Motor neuron (in vitro differentiated cells): ENCODE measurements at regions not wholly inside any gene's neighbourhood (a gene's known extent, or its start where the extent isn't known, plus 50 kb on each side); places are given as distances from the start of the nearest gene placed in this dataset.
"Not testable (repeated sequence)": the region's sequence is repeated elsewhere in the genome, so short reads cannot be mapped to it uniquely, and the experiment has no call there.

ENCODE experiments used
- ATAC-seq, 8 experiments: fragments of 200-7000 bp; cut with Tn5 transposase; replicated peaks in 6 of 8; 2 replicates each; pipeline ENCODE4 v1.8.0; 2021; ENCODE audit warnings: mild to moderate bottlenecking in 8 of 8, moderate library complexity in 8 of 8
- H3K27ac ChIP-seq, 2 donors: fragments of 250-450 bp; sonication (Bioruptor Pico); 2 replicates each; pipeline ENCODE4 v1.9.0; 2021; ENCODE audit warnings: antibody characterized with exemption in 2 of 2, mild to moderate bottlenecking in 2 of 2, moderate library complexity in 1 of 2
- H3K4me1 ChIP-seq, 2 donors: fragments of 250-450 bp; sonication (Bioruptor Pico); replicated peaks in 1 of 2; 2 replicates each; pipeline ENCODE4 v1.6.1; 2021; ENCODE audit warnings: antibody characterized with exemption in 2 of 2, mild to moderate bottlenecking in 2 of 2, moderate library complexity in 1 of 2
- H3K4me3 ChIP-seq, 5 donors: fragments of 250-450 bp; sonication (Bioruptor Pico); 2 replicates each; pipeline ENCODE4 v1.9.0; 2021; ENCODE audit warnings: antibody characterized with exemption in 5 of 5, mild to moderate bottlenecking in 5 of 5, moderate library complexity in 4 of 5
- WGBS, 10 experiments: fragments of 450-650 bp; shearing (Covaris generic); methylation state at CpG; one replicate each; pipeline ENCODE4 v1.0.0; 2022; 5-methylcytosine and 5-hydroxymethylcytosine counted together
- in situ Hi-C, 9 experiments: fragments of 400-800 bp; cut with MboI; loops; one replicate each; pipeline ENCODE4 v1.15.0; 2021; ENCODE audit warnings: low sequenced_read_pairs in 9 of 9, low pct_unique_long_range_greater_than_20kb in 2 of 9; ENCODE audit not compliant: unreplicated experiment in 9 of 9

DNA sequence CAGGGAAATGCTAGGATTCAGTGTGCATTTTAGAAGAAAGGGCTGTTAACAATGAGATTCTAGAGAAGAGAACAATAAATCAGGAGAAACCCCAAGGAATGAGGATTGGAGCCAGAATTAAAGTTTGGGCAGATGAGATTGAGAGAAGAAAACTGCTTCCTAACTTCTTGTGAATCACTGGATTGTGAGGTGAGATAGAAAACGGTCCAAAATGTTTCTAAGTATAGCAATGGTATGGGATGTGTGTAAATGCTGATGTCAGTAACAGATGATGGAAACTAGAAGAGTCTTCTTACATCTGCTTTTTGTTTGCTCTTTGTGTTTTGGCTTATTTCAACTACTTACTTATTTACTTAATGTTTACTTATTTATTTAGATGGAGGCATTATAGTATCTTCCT, 123.0 kb downstream of the KCNJ2 start:
- WGBS, 10 experiments, result 0 to 100% (median 36%) methylated on average over 1 of the region's 1 CpG; no CpG with 5 or more reads in 4 of the 10 experiments
- no peak for ATAC-seq
- H3K27ac ChIP-seq, result no peak overlapping the region
- H3K4me1 ChIP-seq, result no peaks in the 10 kb centered on the region
- in situ Hi-C loops, result loop anchor here in 1 of 9 experiments (25.0 kb wide), 1 partner anchor 95 kb away; no protein-coding TSS in a partner anchor
- no peak overlapping the region for H3K4me3 ChIP-seq

DNA sequence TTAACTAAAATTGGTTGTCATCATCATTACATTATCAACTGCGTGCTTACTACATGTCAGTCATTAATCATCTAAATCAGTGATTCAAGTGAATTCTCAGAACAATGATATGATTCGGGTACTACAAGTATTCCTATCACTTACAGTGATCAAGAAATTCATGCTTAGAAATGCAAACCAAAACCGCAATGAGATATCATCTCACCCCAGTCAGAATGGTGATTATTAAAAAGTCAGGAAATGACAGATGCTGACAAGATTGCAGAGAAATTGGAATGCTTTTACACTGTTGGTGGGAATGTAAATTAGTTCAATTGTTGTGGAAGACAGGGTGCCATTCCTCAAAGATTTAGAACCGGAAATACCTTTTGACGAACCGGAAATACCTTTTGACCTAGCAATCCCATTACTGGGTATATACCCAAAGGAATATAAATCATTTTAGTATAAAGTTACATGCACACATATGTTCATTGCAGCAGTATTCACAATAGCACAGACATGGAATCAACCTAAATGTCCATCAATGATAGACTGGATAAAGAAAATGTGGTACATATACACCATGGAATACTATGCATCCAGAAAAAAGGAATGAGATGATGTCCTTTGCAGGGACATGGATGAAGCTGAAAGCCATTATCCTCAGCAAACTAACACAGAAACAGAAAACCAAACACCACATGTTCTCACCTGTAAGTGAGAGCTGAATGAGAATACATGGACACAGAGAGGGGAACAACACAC, 124.4 kb downstream of the KCNJ2 start:
- H3K4me3 ChIP-seq, H3K4me1 ChIP-seq, ATAC-seq, H3K27ac ChIP-seq: not testable (repeated sequence)
- in situ Hi-C loops, result loop anchor here in 1 of 9 experiments (25.0 kb wide), 1 partner anchor 94 kb away; no protein-coding TSS in a partner anchor
- WGBS, 10 experiments, result 61 to 100% (median 92%) methylated on average over 1 to 6 of the region's 6 CpGs; no CpG with 5 or more reads in 1 of the 10 experiments

DNA sequence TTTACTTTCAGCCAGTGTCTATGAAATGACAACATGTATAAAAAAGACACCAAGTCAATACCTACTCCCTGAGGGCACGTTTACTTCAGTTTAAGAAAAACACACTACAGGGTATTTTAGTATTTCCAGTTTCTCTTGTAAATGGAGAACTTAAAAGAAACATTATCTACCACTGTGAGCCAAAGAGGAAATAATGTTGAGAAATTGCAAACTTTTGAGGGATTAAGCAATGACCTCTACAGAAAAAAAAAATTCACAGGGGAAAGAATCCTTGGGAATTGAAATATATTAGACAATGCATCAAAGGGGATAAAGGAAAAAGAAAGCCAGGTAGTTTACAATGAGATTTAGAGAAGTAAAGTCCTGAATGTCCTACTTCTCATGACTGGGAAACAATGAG, 126.0 kb downstream of the KCNJ2 start:
- no peak overlapping the region for H3K27ac ChIP-seq
- WGBS, 10 experiments, result 0 to 100% (median 59%) methylated on average over 1 of the region's 1 CpG; no CpG with 5 or more reads in 4 of the 10 experiments
- in situ Hi-C loops, result loop anchor here in 1 of 9 experiments (25.0 kb wide), 1 partner anchor 92 kb away; no protein-coding TSS in a partner anchor
- no peaks in the 10 kb centered on the region for H3K4me1 ChIP-seq
- ATAC-seq, result no peak
- H3K4me3 ChIP-seq, result no peak overlapping the region

DNA sequence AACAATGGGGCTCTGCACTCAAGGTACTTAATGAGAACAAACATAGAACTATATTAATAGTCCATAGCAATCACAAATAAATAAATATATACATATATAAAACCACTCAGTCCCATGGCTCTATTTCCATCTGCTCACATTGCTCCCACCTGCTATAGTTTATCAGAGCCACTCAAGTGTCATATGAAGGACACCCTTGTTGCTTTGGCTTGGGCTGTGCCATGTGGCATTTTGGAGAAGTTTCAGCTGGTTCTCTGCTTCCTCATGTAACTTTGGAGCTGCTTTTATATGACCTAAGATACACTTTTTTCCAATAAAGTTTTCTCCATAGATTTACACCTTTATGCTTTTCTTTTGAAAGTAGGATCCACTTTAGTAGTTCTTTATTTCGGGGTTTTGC, 126.4 kb downstream of the KCNJ2 start:
- no peak for ATAC-seq
- WGBS, 10 experiments, result 29 to 100% (median 89%) methylated on average over 1 of the region's 1 CpG; no CpG with 5 or more reads in 3 of the 10 experiments
- Histone ChIP-seq H3K4me3 (no peak overlapping the region), H3K4me1 (no peaks in the 10 kb centered on the region), H3K27ac (no peak overlapping the region)
- in situ Hi-C loops, result loop anchor here in 1 of 9 experiments (25.0 kb wide), 1 partner anchor 92 kb away; no protein-coding TSS in a partner anchor

DNA sequence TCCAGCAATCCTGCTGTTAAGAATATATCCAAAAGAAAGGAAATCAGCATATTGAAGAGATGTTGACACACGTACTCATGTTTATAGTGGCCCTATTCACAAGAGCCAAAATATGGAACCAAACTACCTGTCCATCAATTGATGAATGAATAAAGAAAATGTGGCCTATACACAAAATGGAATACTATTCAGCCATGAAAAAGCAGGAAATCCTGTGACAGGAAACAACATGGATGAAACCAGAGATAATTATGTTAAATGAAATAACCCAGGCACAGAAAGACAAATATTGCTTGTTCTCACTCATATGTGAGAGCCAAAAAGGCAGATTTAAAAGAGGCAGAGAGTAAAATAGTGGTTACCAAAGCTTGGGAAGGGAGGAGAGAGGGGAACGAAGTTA, 127.1 kb downstream of the KCNJ2 start:
- in situ Hi-C loops, result loop anchor here in 1 of 9 experiments (25.0 kb wide), 1 partner anchor 91 kb away; no protein-coding TSS in a partner anchor
- 0 to 93% (median 70%) methylated on average over 1 to 2 of the region's 2 CpGs; no CpG with 5 or more reads in 2 of the 10 experiments for WGBS, 10 experiments
- no peaks in the 10 kb centered on the region for H3K4me1 ChIP-seq
- H3K4me3 ChIP-seq, result no peak overlapping the region
- H3K27ac ChIP-seq, result no peak overlapping the region
- no peak for ATAC-seq

DNA sequence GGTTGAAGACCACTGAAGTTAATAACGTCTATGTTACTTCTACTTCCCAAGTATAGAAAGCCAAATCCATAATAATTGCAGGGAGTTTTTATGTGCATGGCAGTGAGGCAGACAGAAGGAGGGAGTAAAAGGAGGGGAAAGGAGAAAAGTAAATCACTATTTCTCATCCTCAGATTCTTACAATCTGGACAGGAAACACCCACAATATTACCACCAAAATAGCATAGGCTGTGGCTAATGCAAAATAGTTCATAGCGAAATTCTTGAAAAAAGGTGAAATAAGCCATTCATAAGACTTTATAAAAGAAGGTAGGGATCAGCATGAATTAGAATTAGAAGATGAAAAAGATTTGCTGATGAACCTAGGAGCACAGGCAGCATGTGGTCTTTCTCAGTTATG, 128.1 kb downstream of the KCNJ2 start:
- H3K27ac ChIP-seq, result no peak overlapping the region
- no peak for ATAC-seq
- H3K4me1 ChIP-seq, result no peaks in the 10 kb centered on the region
- H3K4me3 ChIP-seq, result no peak overlapping the region
- WGBS, 10 experiments, result 11 to 100% (median 70%) methylated on average over 1 to 2 of the region's 2 CpGs
- in situ Hi-C loops, result loop anchor here in 1 of 9 experiments (25.0 kb wide), 1 partner anchor 90 kb away; no protein-coding TSS in a partner anchor

DNA sequence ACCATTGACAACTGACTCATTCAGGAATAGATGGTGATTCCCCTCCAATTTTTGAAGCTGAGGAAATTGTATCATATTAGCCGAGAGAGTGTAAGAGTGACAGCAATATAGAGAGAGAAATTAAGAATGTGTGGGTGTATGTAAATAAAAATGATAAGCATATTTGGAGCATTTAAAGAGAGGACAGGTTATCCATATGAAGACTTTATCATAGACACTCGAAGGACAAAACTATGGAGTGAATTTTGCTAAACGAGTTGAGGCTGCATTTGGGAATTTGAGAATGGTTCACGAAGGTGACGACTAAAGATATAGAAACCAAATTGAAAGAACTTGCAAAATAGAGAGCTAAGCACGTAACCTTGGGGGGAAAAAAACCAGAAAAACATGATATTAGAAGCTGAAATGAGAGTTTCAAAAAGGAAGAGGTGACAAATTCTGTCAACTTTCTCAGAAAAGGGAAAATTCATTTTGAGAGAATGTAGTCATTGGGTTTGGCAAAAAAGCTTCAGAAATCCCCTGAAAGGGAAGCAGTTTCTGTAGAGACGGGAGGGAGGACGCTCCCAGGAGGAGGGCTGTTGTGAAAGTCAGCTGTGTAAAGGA, 129.7 kb downstream of the KCNJ2 start:
- H3K27ac ChIP-seq, result no peak overlapping the region
- ATAC-seq, result no peak
- H3K4me3 ChIP-seq, result no peak overlapping the region
- H3K4me1 ChIP-seq, result no peaks in the 10 kb centered on the region
- 35 to 92% (median 78%) methylated on average over 3 to 8 of the region's 8 CpGs for WGBS, 10 experiments
- in situ Hi-C loops, result loop anchor here in 1 of 9 experiments (25.0 kb wide), 1 partner anchor 88 kb away; no protein-coding TSS in a partner anchor

DNA sequence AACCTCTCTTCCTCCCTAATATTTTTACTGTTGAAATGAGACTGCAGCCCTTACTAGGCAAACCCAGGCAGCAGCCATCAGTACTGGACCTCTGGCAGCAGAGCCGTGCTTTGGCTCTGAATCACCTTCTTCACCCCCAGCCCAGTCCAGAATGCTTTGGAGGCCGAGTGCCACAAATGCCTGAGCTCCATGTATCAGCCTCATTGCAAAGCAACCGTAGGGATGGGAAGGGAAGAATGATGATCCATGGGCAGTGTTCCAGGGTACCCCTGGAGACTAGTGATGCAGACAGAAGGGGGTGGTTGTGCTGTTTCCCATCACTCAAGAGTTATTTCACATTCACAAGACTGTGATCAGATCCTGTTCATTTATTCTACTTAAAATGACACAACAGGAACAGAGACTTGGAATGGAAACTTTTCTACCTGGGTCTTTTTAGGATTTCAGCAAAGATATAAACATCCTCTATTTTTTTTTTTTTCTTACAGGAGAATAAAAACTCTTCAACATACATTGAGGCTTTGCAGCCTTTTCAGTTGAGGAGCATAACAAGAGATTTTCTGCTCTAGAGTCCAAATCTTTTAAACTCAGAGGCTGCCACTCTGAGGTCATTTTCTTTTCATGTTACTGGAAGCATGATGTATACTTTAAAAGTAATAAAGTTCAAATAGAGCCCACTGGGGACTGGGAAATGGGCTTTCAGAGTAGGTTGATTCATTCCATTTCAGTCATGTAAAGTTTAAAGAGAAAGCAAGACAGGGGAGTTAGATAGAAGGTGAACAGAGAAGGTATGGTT, 138.3 kb downstream of the KCNJ2 start:
- in situ Hi-C loops, result no loop called here
- Histone ChIP-seq H3K27ac (no peak overlapping the region), H3K4me3 (no peak overlapping the region), H3K4me1 (peaks cover 4 to 8% of the 10 kb centered on the region in 2 donors)
- ATAC-seq, result peak in 2 of 8 experiments; percentile 58 to 99
- 70 to 100% (median 91%) methylated on average over 2 to 3 of the region's 3 CpGs; no CpG with 5 or more reads in 6 of the 10 experiments for WGBS, 10 experiments

DNA sequence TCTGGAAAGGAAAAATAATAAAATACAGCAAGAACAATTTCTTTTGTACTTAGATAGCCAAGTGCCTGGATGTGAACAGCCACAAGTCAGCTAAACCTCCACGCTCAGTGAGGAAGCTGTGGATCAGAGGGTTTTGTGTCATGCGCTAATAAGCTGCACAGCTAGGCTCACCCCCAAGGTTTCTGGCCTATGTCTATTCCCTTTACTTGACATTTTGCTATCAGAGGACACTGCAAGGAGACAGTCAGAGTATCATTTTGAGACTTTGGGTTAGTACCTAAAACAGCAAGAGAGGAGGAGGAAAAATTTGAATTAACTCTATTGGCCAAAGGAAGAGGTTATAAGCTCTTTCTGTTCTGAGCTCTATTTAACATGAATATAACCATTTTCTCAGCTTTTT, 139.3 kb downstream of the KCNJ2 start:
- peaks cover 4 to 14% of the 10 kb centered on the region in 2 donors for H3K4me1 ChIP-seq
- no peak overlapping the region for H3K4me3 ChIP-seq
- in situ Hi-C loops, result no loop called here
- H3K27ac ChIP-seq, result no peak overlapping the region
- 80 to 100% (median 91%) methylated on average over 1 to 2 of the region's 2 CpGs; no CpG with 5 or more reads in 2 of the 10 experiments for WGBS, 10 experiments
- no peak for ATAC-seq

DNA sequence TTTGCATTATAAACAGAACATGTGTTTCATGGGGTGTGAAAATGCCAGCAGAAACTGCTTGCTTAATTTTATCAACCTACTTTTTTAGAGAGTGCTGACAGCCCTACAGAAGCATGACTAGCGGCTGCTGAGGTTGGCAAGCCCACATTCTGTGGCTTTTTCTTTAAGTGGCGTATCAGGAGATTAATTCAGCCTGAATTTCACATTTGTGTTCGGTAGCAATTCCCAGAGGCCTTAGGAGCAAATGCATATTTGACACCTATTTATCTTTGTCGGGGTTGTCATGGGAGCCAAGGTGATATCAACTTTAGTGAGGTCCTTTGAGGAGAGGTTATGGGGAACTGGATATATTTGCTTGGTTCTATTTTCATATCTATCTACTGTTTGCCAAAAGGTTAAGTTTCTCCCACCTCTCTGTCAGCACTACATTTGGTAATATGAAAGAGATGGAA, 140.9 kb downstream of the KCNJ2 start:
- in situ Hi-C loops, result no loop called here
- Histone ChIP-seq H3K4me1 (peaks cover 4 to 16% of the 10 kb centered on the region in 2 donors), H3K27ac (no peak overlapping the region), H3K4me3 (no peak overlapping the region)
- ATAC-seq, result peak in 4 of 8 experiments; percentile 11 to 59 (median 42)
- WGBS, 10 experiments, result 0 to 81% (median 43%) methylated on average over 2 to 4 of the region's 4 CpGs; no CpG with 5 or more reads in 1 of the 10 experiments

DNA sequence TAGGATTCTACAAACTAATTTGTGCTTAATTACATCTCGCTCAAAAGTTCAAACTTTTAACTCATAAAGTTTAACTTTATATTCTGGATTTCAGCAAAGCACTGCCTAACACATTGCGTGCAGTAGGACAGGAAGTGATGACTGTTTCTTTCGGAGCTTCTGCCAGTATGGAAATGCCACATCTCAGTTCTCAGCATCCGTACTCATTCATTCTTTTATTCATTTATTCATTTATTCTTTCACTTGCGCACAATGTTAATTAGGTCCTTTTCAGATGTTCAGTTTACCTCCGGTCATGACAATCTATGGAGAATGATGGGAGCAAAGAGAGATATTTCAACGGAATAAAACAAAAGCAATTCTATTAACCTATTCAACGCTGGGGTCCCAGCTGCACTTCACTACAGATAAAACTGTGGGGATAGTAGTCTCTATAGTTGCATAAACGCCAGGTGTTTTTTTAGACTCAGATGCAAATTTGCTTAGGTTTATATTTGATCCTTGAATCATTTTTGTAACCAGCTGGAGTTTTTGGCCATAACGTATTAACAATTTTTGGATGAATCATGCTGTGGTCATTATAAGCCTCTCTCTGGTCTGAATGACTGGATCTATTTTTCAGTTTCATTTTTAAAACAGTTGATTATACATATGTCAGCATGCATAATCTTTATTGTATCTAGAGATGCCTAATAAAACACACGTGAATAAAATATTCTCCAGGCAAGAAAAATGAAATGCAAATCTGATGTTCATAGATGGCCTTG, 143.9 kb downstream of the KCNJ2 start:
- in situ Hi-C loops, result no loop called here
- Histone ChIP-seq H3K27ac (no peak overlapping the region), H3K4me1 (peaks cover 4 to 16% of the 10 kb centered on the region in 2 donors), H3K4me3 (no peak overlapping the region)
- WGBS, 10 experiments, result 2 to 82% (median 23%) methylated on average over 3 to 11 of the region's 11 CpGs
- peak in 6 of 8 experiments; percentile 18 to 87 (median 68) for ATAC-seq

DNA sequence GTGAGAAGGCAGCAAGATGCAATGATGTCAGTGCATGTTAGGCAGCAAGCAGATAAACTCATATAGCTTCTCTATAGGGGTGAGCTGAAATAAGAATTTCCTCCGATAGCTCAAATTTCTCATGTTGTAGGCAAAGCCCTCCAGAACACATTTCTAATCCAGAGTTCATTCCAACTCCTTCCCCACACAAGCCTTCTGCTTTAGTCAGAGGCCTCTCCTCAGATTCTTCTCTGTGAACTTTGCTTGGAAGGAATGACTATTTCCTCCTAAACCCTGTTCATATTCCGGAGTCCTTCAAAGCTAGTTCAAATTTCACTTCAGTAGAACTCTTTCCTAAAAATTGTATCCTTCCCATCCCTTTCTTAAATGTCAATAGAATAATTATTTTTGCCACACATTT, 144.8 kb downstream of the KCNJ2 start:
- H3K4me1 ChIP-seq, result peaks cover 4 to 16% of the 10 kb centered on the region in 2 donors
- WGBS, 10 experiments, result 60 to 100% (median 83%) methylated on average over 1 to 2 of the region's 2 CpGs; no CpG with 5 or more reads in 3 of the 10 experiments
- in situ Hi-C loops, result no loop called here
- ATAC-seq, result no peak
- H3K27ac ChIP-seq, result no peak overlapping the region
- no peak overlapping the region for H3K4me3 ChIP-seq
